ENCODE measurements at regions not wholly inside any gene's neighbourhood (a gene's known extent, or its start where the extent isn't known, plus 50 kb on each side); places are given as distances from the start of the nearest gene placed in this dataset.

- TF ChIP-seq CTCF (IDR thresholded peaks at IDR 0.05; ENCODE audit: extremely low read depth, low read depth, low read length) = no peak
- Histone ChIP-seq H3K79me2 (ENCODE audit: insufficient read depth, low read length) (no peaks in the 10 kb centered on the region), H3K27me3 (ENCODE audit: insufficient read depth, low read length) (no peaks in the 10 kb centered on the region), H3K27ac (ENCODE audit: low read depth, low read length) (no peak overlapping the region), H3K4me2 (ENCODE audit: insufficient read depth, low read length) (no peak overlapping the region), H3K4me3 (ENCODE audit: insufficient read depth, low read length) (no peak overlapping the region), H3K4me1 (ENCODE audit: insufficient read depth, low read length) (no peaks in the 10 kb centered on the region), H4K20me1 (ENCODE audit: insufficient read depth, low read length) (no peaks in the 10 kb centered on the region), H2AFZ (ENCODE audit: low read length) (no peak overlapping the region), H3K36me3 (ENCODE audit: insufficient read depth, low read length) (no peaks in the 10 kb centered on the region), H3K9me3 (ENCODE audit: low read depth, low read length) (no peaks in the 10 kb centered on the region)
- no peak for DNase-seq (ENCODE audit: insufficient read length, low spot score, missing footprints)
Observed at GRCh38 chr2:65522922-65523321, 90.5 kb upstream of the SPRED2 start.

GRCh38 chr2:65518751-65519150 is 86.4 kb upstream of the SPRED2 start:
- no peak overlapping the region for H2AFZ ChIP-seq (ENCODE audit: low read length)
- H3K4me1 ChIP-seq (ENCODE audit: insufficient read depth, low read length) = peaks cover 13% of the 10 kb centered on the region
- H4K20me1 ChIP-seq (ENCODE audit: insufficient read depth, low read length) = no peaks in the 10 kb centered on the region
- H3K27me3 ChIP-seq (ENCODE audit: insufficient read depth, low read length) = no peaks in the 10 kb centered on the region
- DNase-seq (ENCODE audit: insufficient read length, low spot score, missing footprints) = no peak
- H3K27ac ChIP-seq (ENCODE audit: low read depth, low read length) = no peak overlapping the region
- no peaks in the 10 kb centered on the region for H3K79me2 ChIP-seq (ENCODE audit: insufficient read depth, low read length)
- H3K4me2 ChIP-seq (ENCODE audit: insufficient read depth, low read length) = no peak overlapping the region
- H3K4me3 ChIP-seq (ENCODE audit: insufficient read depth, low read length) = no peak overlapping the region
- no peaks in the 10 kb centered on the region for H3K9me3 ChIP-seq (ENCODE audit: low read depth, low read length)
- no peak for TF ChIP-seq CTCF (IDR thresholded peaks at IDR 0.05; ENCODE audit: extremely low read depth, low read depth, low read length)
- H3K36me3 ChIP-seq (ENCODE audit: insufficient read depth, low read length) = no peaks in the 10 kb centered on the region

- Histone ChIP-seq H3K4me3 (ENCODE audit: insufficient read depth, low read length) (no peak overlapping the region), H3K27me3 (ENCODE audit: insufficient read depth, low read length) (no peaks in the 10 kb centered on the region), H2AFZ (ENCODE audit: low read length) (no peak overlapping the region), H3K4me2 (ENCODE audit: insufficient read depth, low read length) (peak overlapping the region; percentile 0), H3K9me3 (ENCODE audit: low read depth, low read length) (no peaks in the 10 kb centered on the region), H3K79me2 (ENCODE audit: insufficient read depth, low read length) (no peaks in the 10 kb centered on the region), H3K4me1 (ENCODE audit: insufficient read depth, low read length) (peaks cover 15% of the 10 kb centered on the region), H3K27ac (ENCODE audit: low read depth, low read length) (peak overlapping the region; percentile 29), H3K36me3 (ENCODE audit: insufficient read depth, low read length) (no peaks in the 10 kb centered on the region), H4K20me1 (ENCODE audit: insufficient read depth, low read length) (no peaks in the 10 kb centered on the region)
- peak; percentile 67 for DNase-seq (ENCODE audit: insufficient read length, low spot score, missing footprints)
- no peak for TF ChIP-seq CTCF (IDR thresholded peaks at IDR 0.05; ENCODE audit: extremely low read depth, low read depth, low read length)
Observed at GRCh38 chr2:65514555-65515195, 82.3 kb upstream of the SPRED2 start.

GRCh38 chr2:65512783-65513182 is 80.4 kb upstream of the SPRED2 start:
- no peaks in the 10 kb centered on the region for H4K20me1 ChIP-seq (ENCODE audit: insufficient read depth, low read length)
- no peak overlapping the region for H3K27ac ChIP-seq (ENCODE audit: low read depth, low read length)
- no peak overlapping the region for H3K4me3 ChIP-seq (ENCODE audit: insufficient read depth, low read length)
- no peak for DNase-seq (ENCODE audit: insufficient read length, low spot score, missing footprints)
- H3K36me3 ChIP-seq (ENCODE audit: insufficient read depth, low read length) = no peaks in the 10 kb centered on the region
- no peaks in the 10 kb centered on the region for H3K9me3 ChIP-seq (ENCODE audit: low read depth, low read length)
- no peaks in the 10 kb centered on the region for H3K27me3 ChIP-seq (ENCODE audit: insufficient read depth, low read length)
- H3K4me1 ChIP-seq (ENCODE audit: insufficient read depth, low read length) = peaks cover 15% of the 10 kb centered on the region
- no peaks in the 10 kb centered on the region for H3K79me2 ChIP-seq (ENCODE audit: insufficient read depth, low read length)
- H3K4me2 ChIP-seq (ENCODE audit: insufficient read depth, low read length) = no peak overlapping the region
- no peak for TF ChIP-seq CTCF (IDR thresholded peaks at IDR 0.05; ENCODE audit: extremely low read depth, low read depth, low read length)
- no peak overlapping the region for H2AFZ ChIP-seq (ENCODE audit: low read length)
